T-helper 1 cell treated with Interleukin-12 subunit alpha and Interleukin-12 subunit beta and Interleukin-4 antibody, amounts not matched to agents 30 μg/mL and 1 μg/mL, for 36 hours (primary cell): ENCODE measurements at regions not wholly inside any gene's neighbourhood (a gene's known extent, or its start where the extent isn't known, plus 50 kb on each side); places are given as distances from the start of the nearest gene placed in this dataset.

ENCODE experiments used
- H3K27ac Mint-ChIP-seq: one replicate; pipeline ENCODE4 v1.8.0; 2021; ENCODE audit warnings: mild to moderate bottlenecking, mixed read lengths
- H3K27me3 Mint-ChIP-seq: one replicate; pipeline ENCODE4 v1.8.0; 2021; ENCODE audit warnings: low read depth, mixed read lengths
- H3K36me3 Mint-ChIP-seq: one replicate; pipeline ENCODE4 v1.8.0; 2021; ENCODE audit warnings: low read depth, mixed read lengths
- H3K4me1 Mint-ChIP-seq: one replicate; pipeline ENCODE4 v1.8.0; 2021; ENCODE audit warnings: low read depth, mixed read lengths
- H3K4me3 Mint-ChIP-seq: one replicate; pipeline ENCODE4 v1.8.0; 2021; ENCODE audit warnings: mild to moderate bottlenecking, moderate library complexity, mixed read lengths
- H3K9me3 Mint-ChIP-seq: one replicate; pipeline ENCODE4 v1.8.0; 2021; ENCODE audit warnings: mixed read lengths

DNA sequence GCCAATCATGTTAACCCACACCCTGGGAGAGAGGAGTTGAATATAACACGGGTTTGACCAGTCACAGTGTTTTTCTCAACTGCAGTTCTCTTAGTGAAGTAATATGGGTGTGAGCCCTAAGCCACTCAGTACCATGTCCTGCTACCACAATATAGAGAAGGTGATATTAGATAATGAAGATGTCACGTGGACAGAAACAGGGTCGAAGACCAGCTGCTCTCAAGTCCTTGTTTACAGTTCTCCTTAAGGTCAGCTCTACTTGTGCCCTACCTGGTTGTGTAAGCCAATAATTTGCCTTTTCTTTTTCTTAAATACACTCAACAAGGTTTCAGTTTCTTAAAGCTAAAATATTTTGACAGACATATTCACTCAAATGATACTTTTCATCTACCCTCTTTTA is 128.3 kb upstream of the POT1 start:
- Mint-ChIP-seq H3K36me3 (no peaks in the 10 kb centered on the region), H3K4me3 (no peak overlapping the region), H3K27ac (no peak overlapping the region), H3K9me3 (no peaks in the 10 kb centered on the region), H3K27me3 (no peaks in the 10 kb centered on the region), H3K4me1 (no peaks in the 10 kb centered on the region)

DNA sequence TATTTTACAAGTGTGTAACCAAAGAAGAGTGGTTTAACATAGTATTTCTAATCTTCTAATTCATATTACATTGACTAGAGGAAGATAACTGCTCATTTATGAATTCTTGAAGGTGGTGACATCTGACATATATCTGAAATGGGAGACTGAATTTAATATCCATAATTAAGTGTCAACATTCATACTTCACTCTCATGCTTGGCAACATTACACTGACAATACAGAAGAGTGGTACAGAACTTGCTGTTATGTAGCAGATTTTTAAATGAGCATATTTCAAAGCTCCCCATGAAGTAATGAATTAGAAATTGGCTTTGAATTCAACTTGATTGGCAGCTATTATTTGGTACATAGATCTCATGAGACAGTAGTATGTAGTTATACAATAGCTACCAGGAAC is 125.8 kb upstream of the POT1 start:
- Mint-ChIP-seq H3K4me1 (no peaks in the 10 kb centered on the region), H3K36me3 (no peaks in the 10 kb centered on the region), H3K4me3 (no peak overlapping the region), H3K27me3 (no peaks in the 10 kb centered on the region), H3K27ac (no peak overlapping the region), H3K9me3 (no peaks in the 10 kb centered on the region)

DNA sequence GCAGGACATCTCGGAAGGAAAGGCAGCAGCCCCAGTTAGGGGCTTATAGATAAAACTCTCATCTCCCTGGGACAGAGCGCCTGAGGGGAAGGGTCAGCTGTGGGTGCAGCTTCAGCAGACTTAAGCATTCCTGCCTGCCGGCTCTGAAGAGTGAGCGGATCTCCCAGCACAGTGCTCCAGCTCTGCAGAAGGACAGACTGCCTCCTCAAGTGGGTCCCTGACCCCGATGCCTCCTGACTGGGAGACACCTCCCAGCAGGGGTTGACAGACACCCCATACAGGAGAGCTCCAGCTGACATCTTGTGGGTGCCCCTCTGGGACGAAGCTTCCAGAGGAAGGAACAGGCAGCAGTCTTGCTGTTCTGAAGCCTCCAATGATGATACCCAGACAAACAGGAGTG is 117.1 kb upstream of the POT1 start:
- Mint-ChIP-seq H3K27ac (no peak overlapping the region), H3K9me3 (no peaks in the 10 kb centered on the region), H3K36me3 (no peaks in the 10 kb centered on the region), H3K4me3 (no peak overlapping the region), H3K27me3 (no peaks in the 10 kb centered on the region), H3K4me1 (no peaks in the 10 kb centered on the region)

DNA sequence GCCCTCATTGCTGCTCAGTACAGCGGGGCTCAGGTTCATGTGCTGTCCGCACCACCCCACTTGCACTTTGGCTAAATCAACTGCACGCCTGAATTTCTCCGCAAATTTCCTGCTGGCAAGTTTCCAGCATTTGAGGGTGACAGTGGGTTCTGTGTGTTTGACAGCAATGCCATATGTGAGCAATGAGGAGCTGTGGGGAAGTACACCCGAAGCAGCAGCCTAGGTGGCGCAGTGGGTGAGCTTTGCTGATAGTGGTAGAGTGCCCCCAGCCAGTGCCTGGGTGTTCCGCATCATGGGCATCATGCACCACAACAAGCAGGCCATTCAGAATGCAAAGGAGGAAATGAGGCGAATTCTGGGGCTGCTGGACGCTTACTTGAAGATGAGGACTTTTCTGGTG is 103.9 kb upstream of the POT1 start:
- Mint-ChIP-seq H3K27me3 (no peaks in the 10 kb centered on the region), H3K27ac (no peak overlapping the region), H3K9me3 (no peaks in the 10 kb centered on the region), H3K36me3 (no peaks in the 10 kb centered on the region), H3K4me1 (no peaks in the 10 kb centered on the region), H3K4me3 (no peak overlapping the region)

DNA sequence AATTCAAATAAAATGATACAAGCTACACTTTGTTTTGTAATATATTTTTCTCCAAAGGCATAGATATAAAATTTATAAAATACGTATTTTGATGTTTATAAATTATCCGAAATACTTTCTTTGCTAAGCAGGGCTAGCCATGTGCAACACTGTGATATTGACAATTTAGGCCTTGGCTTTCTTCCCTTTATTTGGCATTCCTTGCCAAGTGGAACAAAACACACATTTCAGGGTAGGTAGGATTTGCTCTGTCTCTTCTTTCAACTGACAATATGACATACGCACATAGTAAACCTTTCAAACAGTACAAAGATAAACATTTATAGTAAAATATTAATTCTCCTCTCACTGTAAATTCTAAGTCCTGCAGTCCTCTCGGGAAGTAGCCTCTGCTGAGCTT is 103.3 kb upstream of the POT1 start:
- no peak overlapping the region for H3K4me3 Mint-ChIP-seq
- H3K4me1 Mint-ChIP-seq: no peaks in the 10 kb centered on the region
- H3K27ac Mint-ChIP-seq: no peak overlapping the region
- no peaks in the 10 kb centered on the region for H3K36me3 Mint-ChIP-seq
- no peaks in the 10 kb centered on the region for H3K9me3 Mint-ChIP-seq
- no peaks in the 10 kb centered on the region for H3K27me3 Mint-ChIP-seq

DNA sequence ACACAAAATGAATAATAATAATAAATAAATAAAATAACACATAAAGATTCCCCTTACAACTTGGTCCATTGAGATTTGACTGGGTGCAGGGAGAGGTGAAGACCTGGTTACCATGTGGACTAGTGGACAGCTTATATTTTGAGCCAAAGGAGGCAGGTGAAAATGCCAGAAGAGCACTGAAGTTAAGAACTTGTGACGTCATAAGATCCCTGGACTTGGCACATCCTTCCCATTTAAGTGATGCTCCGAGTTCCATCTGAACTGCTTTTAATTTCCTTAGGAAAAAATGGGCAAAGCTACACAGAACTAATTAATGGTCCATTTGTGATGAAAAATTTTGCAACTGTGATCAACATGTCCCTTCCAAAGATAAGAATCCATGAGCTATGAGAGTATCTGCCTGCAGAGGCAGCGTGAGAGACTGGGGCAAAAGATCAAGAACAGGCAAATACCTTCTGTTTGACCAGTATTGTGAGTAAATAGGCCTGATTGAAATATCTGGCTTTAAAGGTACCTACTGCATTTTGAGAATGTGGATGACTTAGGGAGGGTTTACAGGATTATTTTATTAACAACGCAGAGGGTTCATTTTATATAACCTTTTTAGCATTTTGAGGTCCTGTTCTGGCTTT is 101.2 kb upstream of the POT1 start:
- H3K27me3 Mint-ChIP-seq: no peaks in the 10 kb centered on the region
- no peak overlapping the region for H3K4me3 Mint-ChIP-seq
- H3K36me3 Mint-ChIP-seq: no peaks in the 10 kb centered on the region
- no peaks in the 10 kb centered on the region for H3K9me3 Mint-ChIP-seq
- no peak overlapping the region for H3K27ac Mint-ChIP-seq
- H3K4me1 Mint-ChIP-seq: no peaks in the 10 kb centered on the region

DNA sequence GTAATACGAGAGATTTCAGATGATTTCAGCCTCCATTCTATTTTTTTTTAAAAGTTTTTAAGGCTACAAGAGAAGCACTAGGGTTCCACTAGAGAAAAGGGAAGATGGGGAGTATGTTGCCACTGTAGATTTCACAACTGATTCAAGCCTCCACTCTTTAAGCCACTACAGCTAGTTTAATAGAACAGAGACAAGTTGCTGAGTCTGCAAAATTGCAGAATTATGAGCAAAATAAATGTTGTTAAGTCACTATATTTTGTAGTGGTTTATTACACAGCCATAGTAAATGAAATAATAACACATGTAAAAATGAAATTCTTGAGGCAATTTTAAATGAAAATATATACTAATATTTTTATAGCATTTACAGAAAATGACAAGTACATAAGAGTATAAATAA is 96.0 kb upstream of the POT1 start:
- H3K9me3 Mint-ChIP-seq: no peaks in the 10 kb centered on the region
- H3K36me3 Mint-ChIP-seq: no peaks in the 10 kb centered on the region
- H3K4me1 Mint-ChIP-seq: no peaks in the 10 kb centered on the region
- no peaks in the 10 kb centered on the region for H3K27me3 Mint-ChIP-seq
- H3K27ac Mint-ChIP-seq: no peak overlapping the region
- no peak overlapping the region for H3K4me3 Mint-ChIP-seq

DNA sequence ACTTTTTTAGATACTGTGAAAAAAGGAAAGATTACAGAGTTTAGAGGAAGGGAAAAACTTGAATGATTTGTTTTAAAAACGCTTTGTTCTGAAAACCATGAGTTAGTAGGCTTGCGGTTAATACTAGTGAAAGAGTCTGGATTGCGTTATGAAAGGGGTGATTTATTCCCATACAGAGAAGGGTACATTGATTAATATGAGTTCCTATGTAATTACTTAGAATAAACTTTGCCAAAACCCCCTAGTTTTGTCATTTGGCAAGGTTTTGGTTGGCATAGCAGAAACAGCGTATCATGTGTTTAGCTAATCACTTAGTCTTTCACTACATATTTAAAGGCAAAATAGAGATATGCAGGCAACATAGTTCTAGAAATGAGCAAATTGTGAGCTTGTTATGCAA is 91.2 kb upstream of the POT1 start:
- H3K36me3 Mint-ChIP-seq: no peaks in the 10 kb centered on the region
- no peaks in the 10 kb centered on the region for H3K4me1 Mint-ChIP-seq
- H3K4me3 Mint-ChIP-seq: no peak overlapping the region
- no peak overlapping the region for H3K27ac Mint-ChIP-seq
- H3K9me3 Mint-ChIP-seq: no peaks in the 10 kb centered on the region
- no peaks in the 10 kb centered on the region for H3K27me3 Mint-ChIP-seq

DNA sequence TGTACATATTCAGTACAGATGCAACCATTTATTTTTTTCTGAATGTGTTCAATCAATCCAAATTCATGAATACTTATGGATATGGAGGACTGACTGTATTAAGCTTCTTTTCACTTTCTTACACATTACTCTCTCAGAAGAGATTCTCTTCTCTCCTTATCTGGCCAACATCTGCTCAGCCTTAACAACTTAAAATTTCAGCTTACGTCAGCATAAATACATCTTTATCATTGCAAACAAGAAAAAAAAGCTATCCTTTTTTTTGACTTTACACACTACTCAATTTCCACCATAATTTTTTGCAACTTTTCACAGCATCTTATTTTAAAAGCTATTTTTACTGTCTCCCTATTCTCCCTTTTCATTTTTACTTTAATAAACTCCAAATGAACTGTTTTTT is 80.9 kb upstream of the POT1 start:
- no peak overlapping the region for H3K4me3 Mint-ChIP-seq
- H3K4me1 Mint-ChIP-seq: no peaks in the 10 kb centered on the region
- H3K27me3 Mint-ChIP-seq: no peaks in the 10 kb centered on the region
- no peak overlapping the region for H3K27ac Mint-ChIP-seq
- H3K9me3 Mint-ChIP-seq: no peaks in the 10 kb centered on the region
- no peaks in the 10 kb centered on the region for H3K36me3 Mint-ChIP-seq

DNA sequence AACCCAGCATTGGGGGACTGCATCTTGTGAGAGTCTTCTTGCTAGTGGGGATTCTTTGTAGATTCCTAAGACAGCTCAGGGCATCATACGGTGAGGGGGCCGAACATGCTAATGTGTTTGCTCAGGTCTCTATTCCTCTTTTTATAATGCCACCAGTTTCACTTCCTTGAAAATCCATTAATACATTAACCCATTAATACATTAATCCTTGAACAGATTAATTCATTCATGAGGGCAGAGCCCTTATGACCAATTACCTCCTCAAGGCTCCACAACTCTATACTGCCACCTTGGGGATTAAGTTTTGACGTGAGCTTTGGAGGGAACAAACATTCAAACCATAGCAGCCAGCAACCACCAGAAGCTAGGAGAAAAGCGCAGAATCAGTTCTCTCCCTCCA is 67.2 kb upstream of the POT1 start:
- Mint-ChIP-seq H3K4me1 (no peaks in the 10 kb centered on the region), H3K4me3 (no peak overlapping the region), H3K27me3 (no peaks in the 10 kb centered on the region), H3K9me3 (no peaks in the 10 kb centered on the region), H3K36me3 (no peaks in the 10 kb centered on the region), H3K27ac (no peak overlapping the region)

DNA sequence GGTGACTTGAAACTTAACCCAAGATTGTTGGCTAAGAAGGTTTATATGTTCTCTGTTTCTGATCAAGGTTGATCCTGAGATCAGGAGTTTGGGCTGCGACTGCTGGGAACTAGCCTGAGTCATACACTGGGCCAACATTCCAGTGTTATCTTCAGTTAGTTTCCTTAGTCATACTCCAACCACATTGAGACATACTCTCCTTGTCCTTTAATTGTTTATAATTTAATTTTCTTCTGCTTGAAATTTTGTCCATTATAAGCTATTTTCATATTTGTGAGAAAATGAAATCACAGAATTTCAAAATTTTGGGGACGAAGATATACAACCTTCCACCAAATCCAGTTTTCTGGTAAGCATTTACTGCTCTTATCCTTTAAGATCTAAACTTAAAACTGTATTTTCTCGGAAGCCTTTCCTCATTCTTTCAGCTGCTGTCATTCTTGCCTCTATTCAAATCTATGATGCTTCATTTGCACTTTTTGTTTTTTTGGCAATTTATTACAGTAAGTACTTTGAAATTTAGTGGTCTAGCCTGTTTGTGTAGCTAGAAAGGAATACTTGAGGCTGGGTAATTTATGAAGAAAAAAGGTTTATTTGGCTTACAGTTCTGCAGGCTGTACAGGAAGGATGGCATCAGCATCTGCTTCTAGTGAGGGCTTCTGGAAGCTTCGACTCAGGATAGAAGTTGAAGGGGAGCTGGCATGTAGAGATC is 63.4 kb upstream of the POT1 start:
- H3K4me3 Mint-ChIP-seq: no peak overlapping the region
- H3K4me1 Mint-ChIP-seq: no peaks in the 10 kb centered on the region
- no peaks in the 10 kb centered on the region for H3K9me3 Mint-ChIP-seq
- H3K36me3 Mint-ChIP-seq: no peaks in the 10 kb centered on the region
- H3K27me3 Mint-ChIP-seq: no peaks in the 10 kb centered on the region
- H3K27ac Mint-ChIP-seq: no peak overlapping the region

DNA sequence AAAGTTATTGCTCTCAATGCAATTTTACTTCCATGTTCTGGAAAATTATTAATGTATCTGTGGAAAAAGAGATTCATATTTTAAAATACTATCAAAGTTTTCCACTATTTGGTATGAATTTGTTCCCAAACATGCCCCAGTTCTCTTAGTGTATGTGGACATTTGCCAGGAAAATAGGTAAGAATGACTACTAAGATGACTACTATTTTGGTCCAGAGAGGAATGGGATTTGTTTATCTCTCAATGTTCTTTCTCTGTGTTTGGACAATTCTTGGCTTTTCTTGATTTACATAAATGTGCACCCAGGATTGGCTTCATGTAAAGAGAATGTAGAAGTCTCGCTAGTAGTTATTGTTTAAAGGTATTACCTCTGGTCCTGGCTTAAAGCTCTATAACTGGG is 60.3 kb upstream of the POT1 start:
- Mint-ChIP-seq H3K27ac (no peak overlapping the region), H3K27me3 (no peaks in the 10 kb centered on the region), H3K9me3 (no peaks in the 10 kb centered on the region), H3K36me3 (no peaks in the 10 kb centered on the region), H3K4me1 (no peaks in the 10 kb centered on the region), H3K4me3 (no peak overlapping the region)
